ENCODE measurements at regions not wholly inside any gene's neighbourhood (a gene's known extent, or its start where the extent isn't known, plus 50 kb on each side); places are given as distances from the start of the nearest gene placed in this dataset.
"Not testable (repeated sequence)": the region's sequence is repeated elsewhere in the genome, so short reads cannot be mapped to it uniquely, and the experiment has no call there.

DNA sequence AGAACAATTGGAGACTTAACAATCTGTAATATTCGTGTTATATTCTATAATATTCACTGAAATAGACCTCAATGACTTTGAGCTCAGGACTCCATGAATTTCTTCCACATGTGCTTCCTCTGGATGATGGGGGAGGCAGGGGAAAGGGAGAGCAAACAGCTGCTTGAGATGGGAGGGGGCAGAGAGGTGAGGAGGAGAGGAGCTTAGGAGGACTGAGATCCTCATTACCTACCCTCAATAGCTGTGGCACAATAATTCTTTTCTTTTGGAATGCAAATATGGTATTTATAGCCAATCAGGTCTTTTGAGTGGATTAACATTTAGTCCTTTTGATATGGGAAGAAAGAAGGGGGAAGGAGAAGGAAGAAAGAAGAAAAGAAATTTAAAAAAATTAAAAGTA lies 64.1 kb upstream of the ZNF217 start:
- DNase-seq (ENCODE audit: extremely low spot score) = no peak
- POLR2A ChIA-PET = interaction anchor here (1.3 kb wide), 1 partner anchor 81 kb away, joined by 5 read pairs; no protein-coding TSS in a partner anchor
- TF ChIP-seq FOXA1 (IDR thresholded peaks at IDR 0.05) (no peak), L3MBTL2 (conservative IDR thresholded peaks at IDR 0.05) (no peak), FOXM1 (IDR thresholded peaks at IDR 0.05; ENCODE audit: borderline replicate concordance) (no peak), ARNT (IDR thresholded peaks at IDR 0.05) (no peak), TARDBP (IDR thresholded peaks at IDR 0.05) (no peak), LEF1 (IDR thresholded peaks at IDR 0.05; ENCODE audit: borderline replicate concordance) (no peak), SP1 (IDR thresholded peaks at IDR 0.05) (no peak), NFRKB (IDR thresholded peaks at IDR 0.05) (no peak)
- CTCF ChIA-PET = interaction anchor here (1.3 kb wide), 1 partner anchor 21 kb away, joined by 5 read pairs; no protein-coding TSS in a partner anchor

DNA sequence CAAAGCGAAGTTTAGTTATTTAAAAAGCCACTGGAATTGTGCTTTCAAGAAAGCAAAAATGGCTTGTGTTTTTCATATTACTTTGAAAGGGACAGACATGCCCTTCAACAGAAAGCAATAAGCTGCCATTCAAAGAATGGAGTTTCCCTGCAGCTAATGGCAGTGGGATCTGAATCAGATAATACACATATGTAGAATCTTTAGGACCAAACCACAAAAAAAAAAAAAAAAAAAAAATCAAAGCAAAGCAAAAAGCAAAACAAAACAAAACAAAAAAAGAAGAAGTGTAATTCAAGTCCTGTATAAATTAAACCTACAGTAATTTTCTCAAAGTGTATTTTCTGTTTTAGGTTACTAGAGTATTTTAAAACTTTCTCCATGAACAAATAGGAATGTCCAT lies 63.6 kb upstream of the ZNF217 start:
- DNase-seq (ENCODE audit: extremely low spot score) = no peak
- ChIA-PET CTCF (no interaction called here), POLR2A (no interaction called here)
- TF ChIP-seq NFRKB (IDR thresholded peaks at IDR 0.05) (no peak), TARDBP (IDR thresholded peaks at IDR 0.05) (no peak), FOXK2 (IDR thresholded peaks at IDR 0.05) (no peak), ZNF384 (IDR thresholded peaks at IDR 0.05) (no peak), SP1 (IDR thresholded peaks at IDR 0.05) (no peak), L3MBTL2 (conservative IDR thresholded peaks at IDR 0.05) (no peak), FOXM1 (IDR thresholded peaks at IDR 0.05; ENCODE audit: borderline replicate concordance) (no peak), LEF1 (IDR thresholded peaks at IDR 0.05; ENCODE audit: borderline replicate concordance) (no peak), SUZ12 (IDR thresholded peaks at IDR 0.05) (no peak)

DNA sequence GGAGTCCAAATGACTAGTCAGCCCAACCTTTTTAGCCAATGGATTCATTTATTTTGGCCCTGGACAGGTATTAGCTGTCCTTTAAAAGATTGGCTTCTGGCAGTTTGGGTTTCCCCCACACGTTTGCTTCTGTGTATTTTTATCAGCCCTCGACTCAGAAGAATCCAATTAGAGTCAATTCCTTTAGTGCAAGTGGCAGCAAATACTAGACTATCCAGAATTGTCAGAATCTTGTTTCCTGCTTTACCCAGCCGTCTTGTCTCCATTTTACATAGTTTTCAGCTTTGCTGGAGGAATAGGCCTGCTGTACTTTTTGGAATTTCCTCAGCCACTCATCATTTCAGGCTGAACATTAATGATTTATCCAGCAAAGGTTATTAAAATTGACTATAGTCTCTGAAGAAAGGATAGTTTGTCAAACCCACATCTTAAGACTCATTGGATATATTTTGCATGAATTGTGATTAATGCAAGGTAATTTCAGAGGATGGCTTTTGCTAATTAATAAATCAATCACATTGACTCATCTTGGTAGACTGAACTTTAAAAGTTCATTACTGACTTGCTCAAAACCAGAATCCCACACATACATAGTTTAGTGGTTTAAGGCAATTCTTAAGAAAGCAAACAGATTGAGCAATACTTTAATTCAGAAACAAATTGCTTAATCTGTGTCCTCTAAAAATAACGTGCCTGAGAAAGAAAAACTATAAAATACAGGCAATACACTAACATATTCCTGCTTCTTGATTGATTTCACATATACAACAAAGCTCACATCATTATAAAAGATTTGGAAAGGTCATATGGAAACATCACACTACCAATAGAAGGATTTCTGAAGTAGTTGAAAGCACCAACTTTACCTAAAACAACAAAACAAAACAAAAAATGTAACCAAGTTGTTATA lies 62.9 kb upstream of the ZNF217 start:
- TF ChIP-seq L3MBTL2 (conservative IDR thresholded peaks at IDR 0.05) (no peak), HDGF (IDR thresholded peaks at IDR 0.05; ENCODE audit: borderline replicate concordance) (no peak)
- CTCF ChIA-PET = no interaction called here
- POLR2A ChIA-PET = no interaction called here

DNA sequence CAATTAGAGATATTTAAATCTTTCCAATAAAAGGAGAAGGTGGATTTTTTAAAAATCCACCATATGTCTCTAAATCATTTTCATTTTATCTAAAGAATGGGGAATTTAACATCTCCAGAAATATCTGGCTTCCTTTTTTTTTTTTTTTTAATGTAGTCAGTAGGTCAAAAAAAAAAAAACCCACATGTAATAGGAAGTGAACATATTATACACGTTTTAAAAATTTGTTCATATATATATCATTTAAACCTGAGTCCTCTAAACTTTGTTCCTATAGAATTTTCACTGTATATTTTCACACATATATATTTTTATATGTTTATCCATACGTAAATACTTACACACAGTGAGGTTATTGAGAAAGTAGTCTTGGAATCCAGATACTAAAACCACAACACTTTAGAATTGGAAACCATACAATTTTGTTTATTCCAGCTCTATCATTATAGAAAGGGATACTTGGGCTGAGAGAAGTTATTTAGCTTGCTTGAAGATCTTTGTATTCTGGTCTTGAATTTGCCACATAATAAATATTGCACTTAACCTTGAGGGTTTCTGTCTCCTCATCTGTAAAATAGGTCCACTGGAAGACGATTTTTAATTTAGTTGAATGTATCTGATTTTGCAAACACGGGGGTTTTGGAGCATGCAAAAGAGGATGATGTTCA lies 62.1 kb upstream of the ZNF217 start:
- POLR2A ChIA-PET = no interaction called here
- CTCF ChIA-PET = no interaction called here
- TF ChIP-seq SUZ12 (IDR thresholded peaks at IDR 0.05) = no peak
- no peak for TF ChIP-seq FOXM1 (IDR thresholded peaks at IDR 0.05; ENCODE audit: borderline replicate concordance)
- no peak for TF ChIP-seq ARNT (IDR thresholded peaks at IDR 0.05)
- DNase-seq (ENCODE audit: extremely low spot score) = no peak

More for the DNA sequence above, 62.9 kb upstream of the ZNF217 start:
- no peak for DNase-seq (ENCODE audit: extremely low spot score)

DNA sequence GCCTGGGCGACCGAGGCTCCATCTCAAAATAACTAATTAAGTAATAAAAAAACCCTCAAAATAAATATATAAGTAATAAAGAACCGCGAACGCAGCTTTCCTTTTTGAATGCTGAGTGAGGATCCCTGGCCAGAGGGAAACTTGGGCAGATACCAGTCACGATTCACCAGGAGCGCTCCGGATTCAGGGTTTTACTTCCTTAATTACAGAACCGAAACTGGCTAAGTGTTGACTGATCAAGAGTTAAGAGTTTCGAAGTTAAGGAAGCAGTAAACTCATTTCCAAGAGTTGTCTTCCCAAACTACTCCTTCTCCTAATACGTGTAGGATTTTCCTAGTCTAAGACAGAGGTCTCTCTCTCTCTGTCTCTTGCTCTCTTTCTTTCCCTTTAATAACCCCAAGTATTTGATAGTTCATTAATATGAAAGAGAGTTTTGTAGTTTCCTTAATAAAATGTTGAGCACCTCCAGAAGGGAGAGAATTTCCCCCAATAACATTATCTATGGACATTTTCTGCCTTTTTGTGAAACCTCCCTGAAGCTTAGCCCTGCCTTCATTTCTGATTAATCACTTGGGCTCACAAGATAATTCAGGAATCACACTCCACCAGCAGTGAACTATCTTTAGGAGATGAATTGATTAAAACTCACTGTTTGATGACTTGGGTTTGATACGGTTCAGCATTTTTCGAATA lies 61.4 kb upstream of the ZNF217 start:
- CTCF ChIA-PET = no interaction called here
- DNase-seq (ENCODE audit: extremely low spot score) = no peak
- POLR2A ChIA-PET = interaction anchor here (0.8 kb wide), 1 partner anchor 83 kb away, joined by 3 read pairs; no protein-coding TSS in a partner anchor

DNA sequence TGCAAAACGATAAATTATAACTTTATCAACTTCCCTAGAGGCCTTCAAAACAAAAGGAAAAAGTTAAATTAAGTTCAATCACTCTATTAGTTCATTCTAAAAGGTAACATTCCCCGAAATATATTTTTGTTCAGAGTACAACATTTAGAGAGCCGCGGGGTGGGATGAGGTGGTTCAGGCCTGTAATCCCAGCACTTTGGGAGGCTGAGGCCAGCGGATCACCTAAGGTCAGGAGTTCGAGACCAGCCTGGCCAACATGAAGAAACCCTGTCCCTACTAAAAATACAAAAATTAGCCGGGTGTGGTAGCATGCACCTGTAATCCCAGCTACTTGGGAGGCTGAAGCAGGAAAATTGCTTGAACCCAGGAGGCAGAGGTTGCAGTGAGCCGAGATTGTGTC lies 60.9 kb upstream of the ZNF217 start:
- CTCF ChIA-PET; DNase-seq (ENCODE audit: extremely low spot score): not testable (repeated sequence)
- POLR2A ChIA-PET = interaction anchor here (0.8 kb wide), 1 partner anchor 84 kb away, joined by 3 read pairs; no protein-coding TSS in a partner anchor

More for the DNA sequence above, 61.4 kb upstream of the ZNF217 start:
- TF ChIP-seq SP1 (IDR thresholded peaks at IDR 0.05) = no peak
- no peak for TF ChIP-seq LEF1 (IDR thresholded peaks at IDR 0.05; ENCODE audit: borderline replicate concordance)
- no peak for TF ChIP-seq CTBP1 (IDR thresholded peaks at IDR 0.05; ENCODE audit: borderline replicate concordance)
- no peak for TF ChIP-seq FOXK2 (IDR thresholded peaks at IDR 0.05)
- TF ChIP-seq L3MBTL2 (conservative IDR thresholded peaks at IDR 0.05) = no peak
- TF ChIP-seq TARDBP (IDR thresholded peaks at IDR 0.05) = no peak

DNA sequence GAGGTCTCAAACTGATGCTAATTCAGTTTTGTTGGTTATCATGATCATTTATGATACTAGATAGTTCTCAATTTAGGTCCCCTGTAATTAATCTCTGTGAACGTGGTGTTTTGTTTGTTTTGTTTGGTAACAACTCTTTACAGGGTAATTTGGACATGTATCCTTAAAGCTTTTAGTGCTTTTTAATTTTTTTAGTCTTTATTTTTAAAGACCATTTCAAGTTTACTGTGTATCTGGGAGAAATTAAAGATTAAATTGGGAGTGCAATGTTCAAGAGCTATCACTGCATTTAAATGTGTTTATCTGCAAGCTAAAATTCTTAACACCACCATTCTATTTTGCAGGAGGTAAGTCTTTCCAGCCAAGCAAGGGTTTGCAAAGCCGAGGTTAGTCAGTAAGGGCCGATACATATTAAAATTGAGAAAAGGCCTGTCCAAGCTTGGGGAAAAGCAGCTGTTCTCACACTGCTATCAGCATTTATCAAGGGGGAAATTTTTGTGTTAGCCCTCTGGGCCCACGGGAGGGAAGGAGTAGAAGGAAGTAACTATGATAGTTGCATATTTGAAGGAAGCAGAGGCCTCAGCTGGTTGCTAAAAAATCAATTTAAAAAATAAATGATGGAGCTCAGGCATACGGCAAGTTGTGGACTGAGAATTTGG lies 59.3 kb upstream of the ZNF217 start:
- TF ChIP-seq ARNT (IDR thresholded peaks at IDR 0.05) (no peak), FOXK2 (IDR thresholded peaks at IDR 0.05) (no peak), FOXM1 (IDR thresholded peaks at IDR 0.05; ENCODE audit: borderline replicate concordance) (no peak), BHLHE40 (IDR thresholded peaks at IDR 0.05; ENCODE audit: borderline replicate concordance) (no peak), TARDBP (IDR thresholded peaks at IDR 0.05) (no peak), FOXA1 (IDR thresholded peaks at IDR 0.05) (no peak), NFRKB (IDR thresholded peaks at IDR 0.05) (no peak), SP1 (IDR thresholded peaks at IDR 0.05) (no peak), CTBP1 (IDR thresholded peaks at IDR 0.05; ENCODE audit: borderline replicate concordance) (no peak), HDGF (IDR thresholded peaks at IDR 0.05; ENCODE audit: borderline replicate concordance) (no peak), SUZ12 (IDR thresholded peaks at IDR 0.05) (no peak), ELF4 (IDR thresholded peaks at IDR 0.05) (no peak), LEF1 (IDR thresholded peaks at IDR 0.05; ENCODE audit: borderline replicate concordance) (no peak), L3MBTL2 (conservative IDR thresholded peaks at IDR 0.05) (no peak)
- TF ChIP-seq, protein P1, sequence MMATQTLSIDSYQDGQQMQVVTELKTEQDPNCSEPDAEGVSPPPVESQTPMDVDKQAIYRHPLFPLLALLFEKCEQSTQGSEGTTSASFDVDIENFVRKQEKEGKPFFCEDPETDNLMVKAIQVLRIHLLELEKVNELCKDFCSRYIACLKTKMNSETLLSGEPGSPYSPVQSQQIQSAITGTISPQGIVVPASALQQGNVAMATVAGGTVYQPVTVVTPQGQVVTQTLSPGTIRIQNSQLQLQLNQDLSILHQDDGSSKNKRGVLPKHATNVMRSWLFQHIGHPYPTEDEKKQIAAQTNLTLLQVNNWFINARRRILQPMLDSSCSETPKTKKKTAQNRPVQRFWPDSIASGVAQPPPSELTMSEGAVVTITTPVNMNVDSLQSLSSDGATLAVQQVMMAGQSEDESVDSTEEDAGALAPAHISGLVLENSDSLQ (IDR thresholded peaks at IDR 0.05) = no peak
- ChIA-PET CTCF (interaction anchor here (0.8 to 1.1 kb wide), 2 partner anchors 10 to 273 kb away, joined by 3 to 4 read pairs; no protein-coding TSS in a partner anchor), POLR2A (no interaction called here)
- DNase-seq (ENCODE audit: extremely low spot score) = no peak
